Mesendoderm (in vitro differentiated cells): ENCODE measurements at regions not wholly inside any gene's neighbourhood (a gene's known extent, or its start where the extent isn't known, plus 50 kb on each side); places are given as distances from the start of the nearest gene placed in this dataset.

Experiments
- DNase-seq: peaks from one replicate; pipeline ENCODE4 v3.0.0; 2013
- H2AK5ac ChIP-seq: 2 replicates; pipeline ENCODE4 v1.6.1; 2013; ENCODE audit warnings: low read length, inconsistent platforms
- H2BK120ac ChIP-seq: 2 replicates; pipeline ENCODE4 v1.6.1; 2013; ENCODE audit warnings: low read depth, mild to moderate bottlenecking, low read length, moderate library complexity, mixed read lengths
- H2BK15ac ChIP-seq: replicated peaks from 2 replicates; pipeline ENCODE4 v1.6.1; 2013; ENCODE audit warnings: low read depth, mild to moderate bottlenecking, moderate library complexity
- H2BK5ac ChIP-seq: 2 replicates; pipeline ENCODE4 v1.6.1; 2013; ENCODE audit warnings: low read length, inconsistent platforms
- H3K18ac ChIP-seq: 2 replicates; pipeline ENCODE4 v1.6.1; 2013; ENCODE audit warnings: mild to moderate bottlenecking, low read length, mixed read lengths
- H3K23ac ChIP-seq: one replicate; pipeline ENCODE4 v1.6.1; 2013; ENCODE audit warnings: low read length
- H3K27ac ChIP-seq: 2 replicates; pipeline ENCODE4 v1.5.1; 2013; ENCODE audit warnings: low read depth, mild to moderate bottlenecking, inconsistent platforms, low read length, moderate library complexity
- H3K27me3 ChIP-seq: 2 replicates; pipeline ENCODE4 v1.6.1; 2013; ENCODE audit warnings: low read length, control low read depth, mild to moderate bottlenecking, inconsistent platforms; ENCODE audit not compliant: insufficient read depth, poor library complexity
- H3K36me3 ChIP-seq: 2 replicates; pipeline ENCODE4 v1.6.1; 2013; ENCODE audit warnings: low read length, inconsistent platforms; ENCODE audit not compliant: control insufficient read depth, insufficient read depth
- H3K4ac ChIP-seq: one replicate; pipeline ENCODE4 v1.6.1; 2013; ENCODE audit warnings: low read depth, mild to moderate bottlenecking, low read length, moderate library complexity
- H3K4me1 ChIP-seq: 2 replicates; pipeline ENCODE4 v1.6.1; 2013; ENCODE audit warnings: low read depth, low read length, inconsistent platforms; ENCODE audit not compliant: control insufficient read depth
- H3K4me2 ChIP-seq: 2 replicates; pipeline ENCODE4 v1.6.1; 2013; ENCODE audit warnings: low read length
- H3K4me3 ChIP-seq: 2 replicates; pipeline ENCODE4 v1.5.1; 2013; ENCODE audit warnings: mild to moderate bottlenecking, low read length
- H3K56ac ChIP-seq: one replicate; pipeline ENCODE4 v1.6.1; 2013; ENCODE audit warnings: low read length
- H3K79me1 ChIP-seq: 2 replicates; pipeline ENCODE4 v1.6.1; 2013; ENCODE audit warnings: low read length, inconsistent platforms
- H3K79me2 ChIP-seq: 2 replicates; pipeline ENCODE4 v1.6.1; 2013; ENCODE audit warnings: mild to moderate bottlenecking, low read length; ENCODE audit not compliant: control insufficient read depth, insufficient read depth
- H3K9ac ChIP-seq: 2 replicates; pipeline ENCODE4 v1.6.1; 2013; ENCODE audit warnings: low read length, inconsistent platforms
- H4K5ac ChIP-seq: one replicate; pipeline ENCODE4 v1.6.1; 2013; ENCODE audit warnings: low read length
- H4K8ac ChIP-seq: one replicate; pipeline ENCODE4 v1.6.1; 2013; ENCODE audit warnings: low read depth, mild to moderate bottlenecking, control low read depth, low read length, moderate library complexity
- WGBS: extraction: QIAGEN DNeasy Blood & Tissue Kit; methylation state at CpG from one replicate; pipeline ENCODE4 v1.1.7; 2013; ENCODE audit warnings: low lambda C conversion rate, missing lambda C conversion rate; ENCODE audit not compliant: insufficient coverage; ENCODE audit errors: extremely low coverage; 5-methylcytosine and 5-hydroxymethylcytosine counted together

DNA sequence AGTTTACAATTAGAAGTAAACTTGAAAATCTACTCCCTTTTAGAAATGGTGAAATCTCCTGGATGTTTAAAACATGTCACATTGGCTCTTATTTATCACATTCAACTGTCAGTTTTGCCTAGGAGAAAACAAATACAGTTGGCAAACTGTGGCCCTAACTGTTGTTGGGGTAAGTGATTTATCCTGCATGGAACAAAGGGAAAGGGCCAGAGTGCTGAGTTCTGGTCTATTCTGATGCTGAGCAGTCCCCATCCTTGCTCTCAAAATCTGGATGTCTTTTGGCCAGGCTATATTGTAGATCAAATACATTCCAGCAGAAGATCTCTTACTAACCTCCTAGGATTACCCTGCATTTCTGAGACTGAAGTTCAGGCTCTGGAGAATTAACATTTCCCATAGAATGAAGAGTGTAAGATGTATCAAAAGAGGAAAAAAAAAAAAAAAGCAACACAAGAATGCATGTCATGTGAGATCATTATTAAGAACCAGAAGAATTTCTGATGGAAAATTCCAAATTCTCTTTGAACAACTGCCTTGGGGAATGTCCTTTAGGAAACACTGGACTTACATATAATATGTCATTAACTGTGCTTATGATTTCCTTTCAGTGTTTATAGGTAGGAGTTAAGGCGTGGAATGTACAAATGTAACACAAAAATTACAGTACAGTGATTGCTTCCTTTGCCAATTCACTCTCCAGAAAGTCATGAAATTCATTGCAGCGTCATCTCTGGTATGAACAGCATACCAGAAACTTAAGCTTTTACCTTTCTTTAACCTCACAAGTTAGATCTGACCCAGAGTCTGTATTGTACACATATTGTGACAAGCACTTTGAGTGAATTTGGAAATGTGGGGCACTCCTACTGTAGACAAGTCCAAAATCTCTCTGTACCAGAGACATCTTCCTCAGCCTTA lies 1012.5 kb upstream of the LCORL start:
- no peaks in the 10 kb centered on the region for H3K4me1 ChIP-seq
- H3K79me1 ChIP-seq, result no peaks in the 10 kb centered on the region
- no peak overlapping the region for H3K4me2 ChIP-seq
- H2BK120ac ChIP-seq, result no peak overlapping the region
- no peak overlapping the region for H2BK5ac ChIP-seq
- no peak for DNase-seq
- no peaks in the 10 kb centered on the region for H3K79me2 ChIP-seq
- H3K9ac ChIP-seq, result no peak overlapping the region
- no peak overlapping the region for H3K4me3 ChIP-seq
- no peaks in the 10 kb centered on the region for H3K36me3 ChIP-seq
- no peak overlapping the region for H3K23ac ChIP-seq
- H2AK5ac ChIP-seq, result no peak overlapping the region
- H3K27ac ChIP-seq, result no peak overlapping the region
- no peaks in the 10 kb centered on the region for H3K27me3 ChIP-seq
- no peak overlapping the region for H3K56ac ChIP-seq
- no peak overlapping the region for H3K18ac ChIP-seq
- H4K5ac ChIP-seq, result no peak overlapping the region
- H4K8ac ChIP-seq, result no peak overlapping the region
- no CpG with 5 or more reads among the region's 2 CpGs for WGBS
- H3K4ac ChIP-seq, result no peak overlapping the region
- no peak overlapping the region for H2BK15ac ChIP-seq

DNA sequence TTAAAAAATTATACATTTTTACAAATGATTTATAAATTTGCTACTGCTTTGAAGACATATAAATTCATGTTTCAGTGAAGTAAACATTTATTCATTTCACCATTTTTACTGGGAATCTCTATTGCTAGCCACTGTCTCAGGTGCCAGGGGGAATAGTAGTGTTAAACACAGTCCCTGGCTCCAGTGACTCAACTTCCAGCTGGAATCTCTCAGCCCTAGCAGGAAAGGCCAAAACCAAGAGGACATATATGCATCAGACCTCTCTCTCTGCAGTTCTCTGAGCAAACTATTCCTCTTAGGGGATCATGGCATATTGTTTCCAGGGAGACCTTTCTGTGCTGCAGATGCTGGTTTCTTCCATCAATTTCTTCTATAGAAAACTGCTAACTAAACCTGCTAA lies 1009.0 kb upstream of the LCORL start:
- Histone ChIP-seq H2BK120ac (no peak overlapping the region), H4K8ac (no peak overlapping the region), H3K4ac (no peak overlapping the region), H3K56ac (no peak overlapping the region), H3K27me3 (no peaks in the 10 kb centered on the region), H3K4me1 (no peaks in the 10 kb centered on the region), H3K36me3 (no peaks in the 10 kb centered on the region), H3K9ac (no peak overlapping the region), H3K18ac (peak overlapping the region; percentile 84), H3K79me2 (no peaks in the 10 kb centered on the region), H3K23ac (no peak overlapping the region), H2BK5ac (no peak overlapping the region), H2AK5ac (no peak overlapping the region), H3K79me1 (no peaks in the 10 kb centered on the region), H3K4me3 (no peak overlapping the region), H3K4me2 (no peak overlapping the region), H2BK15ac (peak overlapping the region; percentile 57), H3K27ac (no peak overlapping the region), H4K5ac (no peak overlapping the region)
- DNase-seq, result no peak

GRCh38 chr4:19030048-19030447 lies 1008.5 kb upstream of the LCORL start:
- H4K5ac ChIP-seq, result no peak overlapping the region
- H3K4me1 ChIP-seq, result no peaks in the 10 kb centered on the region
- H3K23ac ChIP-seq, result no peak overlapping the region
- no peak overlapping the region for H2AK5ac ChIP-seq
- no peak overlapping the region for H3K9ac ChIP-seq
- no peak overlapping the region for H3K4ac ChIP-seq
- peak overlapping the region; percentile 57 for H2BK15ac ChIP-seq
- H3K4me2 ChIP-seq, result no peak overlapping the region
- no CpG with 5 or more reads among the region's 2 CpGs for WGBS
- no peak overlapping the region for H3K4me3 ChIP-seq
- no peaks in the 10 kb centered on the region for H3K79me1 ChIP-seq
- no peak overlapping the region for H2BK120ac ChIP-seq
- no peaks in the 10 kb centered on the region for H3K36me3 ChIP-seq
- no peaks in the 10 kb centered on the region for H3K27me3 ChIP-seq
- no peak overlapping the region for H4K8ac ChIP-seq
- no peak overlapping the region for H2BK5ac ChIP-seq
- H3K56ac ChIP-seq, result no peak overlapping the region
- H3K27ac ChIP-seq, result no peak overlapping the region
- DNase-seq, result peak; percentile 40
- H3K18ac ChIP-seq, result no peak overlapping the region
- no peaks in the 10 kb centered on the region for H3K79me2 ChIP-seq

- Histone ChIP-seq H3K79me2 (no peaks in the 10 kb centered on the region), H3K4ac (no peak overlapping the region), H2AK5ac (no peak overlapping the region), H3K18ac (no peak overlapping the region), H3K4me1 (no peaks in the 10 kb centered on the region), H3K79me1 (no peaks in the 10 kb centered on the region), H3K4me2 (no peak overlapping the region), H2BK15ac (no peak overlapping the region), H3K9ac (no peak overlapping the region), H4K5ac (no peak overlapping the region), H3K56ac (no peak overlapping the region), H3K23ac (no peak overlapping the region), H3K27me3 (no peaks in the 10 kb centered on the region), H3K27ac (no peak overlapping the region), H3K4me3 (no peak overlapping the region), H4K8ac (no peak overlapping the region), H2BK120ac (no peak overlapping the region), H3K36me3 (no peaks in the 10 kb centered on the region), H2BK5ac (no peak overlapping the region)
- no CpG with 5 or more reads among the region's 1 CpG for WGBS
- DNase-seq, result no peak
These were observed 1004.7 kb upstream of the LCORL start for GRCh38 chr4:19026281-19026680.

GRCh38 chr4:19025031-19025430 lies 1003.5 kb upstream of the LCORL start:
- no peak overlapping the region for H2BK5ac ChIP-seq
- H2AK5ac ChIP-seq, result no peak overlapping the region
- no peak overlapping the region for H2BK120ac ChIP-seq
- no peak overlapping the region for H3K18ac ChIP-seq
- H3K27me3 ChIP-seq, result no peaks in the 10 kb centered on the region
- DNase-seq, result peak; percentile 18
- H4K5ac ChIP-seq, result no peak overlapping the region
- H3K4ac ChIP-seq, result no peak overlapping the region
- H2BK15ac ChIP-seq, result no peak overlapping the region
- H4K8ac ChIP-seq, result no peak overlapping the region
- H3K23ac ChIP-seq, result no peak overlapping the region
- H3K4me1 ChIP-seq, result no peaks in the 10 kb centered on the region
- H3K36me3 ChIP-seq, result no peaks in the 10 kb centered on the region
- H3K27ac ChIP-seq, result no peak overlapping the region
- H3K79me1 ChIP-seq, result no peaks in the 10 kb centered on the region
- no peak overlapping the region for H3K4me2 ChIP-seq
- no peak overlapping the region for H3K56ac ChIP-seq
- no peak overlapping the region for H3K4me3 ChIP-seq
- H3K79me2 ChIP-seq, result no peaks in the 10 kb centered on the region
- H3K9ac ChIP-seq, result no peak overlapping the region
- WGBS, result no CpG with 5 or more reads among the region's 2 CpGs

GRCh38 chr4:19024047-19024446 lies 1002.5 kb upstream of the LCORL start:
- no peak overlapping the region for H3K18ac ChIP-seq
- no CpG with 5 or more reads among the region's 8 CpGs for WGBS
- no peak overlapping the region for H2BK15ac ChIP-seq
- H3K4me2 ChIP-seq, result no peak overlapping the region
- H3K79me2 ChIP-seq, result no peaks in the 10 kb centered on the region
- no peak overlapping the region for H3K4ac ChIP-seq
- H3K4me1 ChIP-seq, result no peaks in the 10 kb centered on the region
- H3K9ac ChIP-seq, result no peak overlapping the region
- no peak overlapping the region for H2AK5ac ChIP-seq
- H2BK5ac ChIP-seq, result no peak overlapping the region
- H3K27me3 ChIP-seq, result no peaks in the 10 kb centered on the region
- no peak overlapping the region for H2BK120ac ChIP-seq
- H3K79me1 ChIP-seq, result no peaks in the 10 kb centered on the region
- H3K56ac ChIP-seq, result no peak overlapping the region
- no peak overlapping the region for H4K5ac ChIP-seq
- no peak overlapping the region for H4K8ac ChIP-seq
- H3K36me3 ChIP-seq, result no peaks in the 10 kb centered on the region
- H3K4me3 ChIP-seq, result no peak overlapping the region
- no peak overlapping the region for H3K23ac ChIP-seq
- no peak overlapping the region for H3K27ac ChIP-seq
- no peak for DNase-seq
